GM12891 (cell line): ENCODE measurements at regions not wholly inside any gene's neighbourhood (a gene's known extent, or its start where the extent isn't known, plus 50 kb on each side); places are given as distances from the start of the nearest gene placed in this dataset.

Source experiments
- DNase-seq: peaks from one replicate; pipeline ENCODE4 v3.0.0; 2011; ENCODE audit warnings: low spot score; ENCODE audit not compliant: insufficient read length
- FAIRE-seq: peaks from 2 replicates; lab custom pipeline; 2011; peaks lifted over from hg19 to GRCh38; lab: Jason Lieb, UNC
- PAX5 ChIP-seq: IDR thresholded peaks from 2 replicates; pipeline ENCODE4 v1.6.1; 2011; ENCODE audit warnings: low read length, moderate library complexity, mild to moderate bottlenecking; ENCODE audit not compliant: insufficient read depth, severe bottlenecking
- POLR2A ChIP-seq: IDR thresholded peaks from 2 replicates; pipeline ENCODE4 v1.6.1; 2011; ENCODE audit warnings: low read depth, low read length, control low read depth
- POLR2AphosphoS5 ChIP-seq: IDR thresholded peaks from 2 replicates; pipeline ENCODE4 v1.6.1; 2011; ENCODE audit warnings: low read depth, low read length, control low read depth
- POU2F2 ChIP-seq: IDR thresholded peaks from 2 replicates; pipeline ENCODE4 v1.6.1; 2011; ENCODE audit warnings: low read depth, mild to moderate bottlenecking, control low read depth, low read length, moderate library complexity
- SPI1 ChIP-seq: IDR thresholded peaks from 2 replicates; pipeline ENCODE4 v1.6.1; 2011; ENCODE audit warnings: low read depth, low read length, control low read depth
- TAF1 ChIP-seq: IDR thresholded peaks from 2 replicates; pipeline ENCODE4 v1.6.1; 2011; ENCODE audit warnings: low read depth, low read length, control low read depth

GRCh38 chr11:134751766-134752165 lies 339.7 kb upstream of the B3GAT1 start:
- FAIRE-seq (no peak), DNase-seq (no peak)
- TF ChIP-seq TAF1 (no peak), PAX5 (no peak), POLR2A (no peak), SPI1 (no peak), POU2F2 (no peak), POLR2AphosphoS5 (no peak)

GRCh38 chr11:134751031-134751585 lies 339.1 kb upstream of the B3GAT1 start:
- no peak for FAIRE-seq
- TF ChIP-seq SPI1 (no peak), POLR2A (no peak), POLR2AphosphoS5 (no peak), POU2F2 (no peak), PAX5 (no peak), TAF1 (no peak)
- DNase-seq, result no peak

GRCh38 chr11:134750619-134751018 lies 338.6 kb upstream of the B3GAT1 start:
- TF ChIP-seq SPI1 (no peak), TAF1 (no peak), POLR2AphosphoS5 (no peak), POU2F2 (no peak), PAX5 (no peak), POLR2A (no peak)
- FAIRE-seq (no peak), DNase-seq (no peak)

- FAIRE-seq, result no peak
- TF ChIP-seq POLR2A, result no peak
- no peak for TF ChIP-seq POLR2AphosphoS5
- TF ChIP-seq POU2F2, result no peak
- TF ChIP-seq SPI1, result no peak
- TF ChIP-seq TAF1, result no peak
- no peak for TF ChIP-seq PAX5
Measured at GRCh38 chr11:134749040-134749839, 337.2 kb upstream of the B3GAT1 start.

GRCh38 chr11:134746609-134747008 lies 334.6 kb upstream of the B3GAT1 start:
- DNase-seq (no peak), FAIRE-seq (no peak)
- TF ChIP-seq POU2F2 (no peak), POLR2AphosphoS5 (no peak), TAF1 (no peak), PAX5 (no peak), POLR2A (no peak), SPI1 (no peak)

More at GRCh38 chr11:134749040-134749839, 337.2 kb upstream of the B3GAT1 start:
- DNase-seq, result no peak

- TF ChIP-seq PAX5 (no peak), SPI1 (no peak), POU2F2 (no peak), TAF1 (no peak), POLR2AphosphoS5 (no peak), POLR2A (no peak)
- DNase-seq (no peak), FAIRE-seq (no peak)
Measured at GRCh38 chr11:134745456-134745855, 333.4 kb upstream of the B3GAT1 start.

- TF ChIP-seq SPI1 (no peak), TAF1 (no peak), POU2F2 (no peak), POLR2A (no peak), PAX5 (no peak), POLR2AphosphoS5 (no peak)
- no peak for DNase-seq
- FAIRE-seq, result no peak
Measured at GRCh38 chr11:134743820-134744195, 331.8 kb upstream of the B3GAT1 start.

- TF ChIP-seq TAF1 (no peak), POLR2A (no peak)
- DNase-seq (no peak), FAIRE-seq (no peak)
Measured at GRCh38 chr11:134742956-134743819, 331.1 kb upstream of the B3GAT1 start.

- FAIRE-seq (no peak), DNase-seq (no peak)
- no peak for TF ChIP-seq TAF1
- no peak for TF ChIP-seq POU2F2
- no peak for TF ChIP-seq PAX5
- no peak for TF ChIP-seq POLR2AphosphoS5
- TF ChIP-seq POLR2A, result no peak
- TF ChIP-seq SPI1, result no peak
Measured at GRCh38 chr11:134742224-134742612, 330.2 kb upstream of the B3GAT1 start.
